ENCODE measurements at regions not wholly inside any gene's neighbourhood (a gene's known extent, or its start where the extent isn't known, plus 50 kb on each side); places are given as distances from the start of the nearest gene placed in this dataset.

DNA sequence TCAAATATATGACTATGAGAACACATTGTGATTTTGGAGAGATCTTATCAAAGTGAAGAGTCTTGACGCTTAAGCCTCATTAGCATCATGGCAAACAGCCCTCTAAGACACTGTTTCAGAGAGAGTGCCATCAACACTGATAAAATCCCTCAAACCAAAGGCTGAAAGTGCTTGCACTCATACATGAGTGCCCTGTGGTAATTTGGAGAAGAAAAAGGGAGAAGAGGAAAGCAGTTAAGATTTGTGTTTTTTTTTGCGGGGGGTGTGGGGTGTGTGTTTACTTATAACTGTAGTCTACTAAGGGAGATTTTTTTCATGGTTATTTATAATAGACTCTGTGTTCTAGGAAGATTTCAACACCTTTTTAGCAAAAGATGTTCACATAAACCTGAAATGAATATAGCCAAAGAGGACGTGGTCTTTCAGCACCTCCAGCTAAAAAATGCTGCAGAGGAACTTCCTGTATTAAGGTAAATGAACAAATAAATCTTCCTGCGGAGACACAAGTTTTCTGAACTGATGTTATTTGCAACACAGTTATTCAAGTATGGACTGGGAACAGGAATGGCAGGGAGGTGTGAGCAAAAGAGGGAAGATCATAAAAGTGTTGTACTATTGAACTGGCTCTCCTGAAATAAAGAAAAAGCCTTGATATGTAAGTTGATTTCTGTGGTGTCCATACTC, 81.9 kb upstream of the TGFBR2 start:
- POLR2A ChIA-PET, result no interaction called here
- BruUV-seq (replicated peaks), result no TSS peak
- in situ Hi-C loops (cut with HindIII; ENCODE audit: low pct_unique_long_range_greater_than_20kb, low sequenced_read_pairs), result no loop called here

GRCh38 chr3:30526031-30526430, 80.4 kb upstream of the TGFBR2 start:
- BruUV-seq (replicated peaks), result no TSS peak
- H3K9me3 ChIP-seq (ENCODE audit: control insufficient read depth, insufficient read depth, low read depth, low read length), result no peaks in the 10 kb centered on the region
- ATAC-seq (no peak), DNase-seq (ENCODE audit: low read depth, low spot score) (no peak)
- in situ Hi-C loops (cut with HindIII; ENCODE audit: low pct_unique_long_range_greater_than_20kb, low sequenced_read_pairs), result no loop called here
- H3K4me1 ChIP-seq (ENCODE audit: control insufficient read depth, insufficient read depth, low read length), result no peaks in the 10 kb centered on the region
- H3K27ac ChIP-seq (ENCODE audit: low read length), result no peak overlapping the region
- no peak overlapping the region for H3K4me3 ChIP-seq (ENCODE audit: low read depth in 2 of 2, low read length in 2 of 2)
- ChIA-PET POLR2A (no interaction called here), CTCF (no interaction called here)
- intact Hi-C loops (cut with micrococcal nuclease; ENCODE audit: unreplicated experiment), result no loop called here
- TF ChIP-seq POLR2AphosphoS5 (IDR thresholded peaks at IDR 0.05; ENCODE audit: low read depth, low read length) (no peak), SIN3A (IDR thresholded peaks at IDR 0.05; ENCODE audit: borderline replicate concordance, insufficient read depth, low read depth, low read length) (no peak), TCF7L2 (IDR thresholded peaks at IDR 0.05; ENCODE audit: low read depth, low read length) (no peak)
- TF ChIP-seq, protein P1, sequence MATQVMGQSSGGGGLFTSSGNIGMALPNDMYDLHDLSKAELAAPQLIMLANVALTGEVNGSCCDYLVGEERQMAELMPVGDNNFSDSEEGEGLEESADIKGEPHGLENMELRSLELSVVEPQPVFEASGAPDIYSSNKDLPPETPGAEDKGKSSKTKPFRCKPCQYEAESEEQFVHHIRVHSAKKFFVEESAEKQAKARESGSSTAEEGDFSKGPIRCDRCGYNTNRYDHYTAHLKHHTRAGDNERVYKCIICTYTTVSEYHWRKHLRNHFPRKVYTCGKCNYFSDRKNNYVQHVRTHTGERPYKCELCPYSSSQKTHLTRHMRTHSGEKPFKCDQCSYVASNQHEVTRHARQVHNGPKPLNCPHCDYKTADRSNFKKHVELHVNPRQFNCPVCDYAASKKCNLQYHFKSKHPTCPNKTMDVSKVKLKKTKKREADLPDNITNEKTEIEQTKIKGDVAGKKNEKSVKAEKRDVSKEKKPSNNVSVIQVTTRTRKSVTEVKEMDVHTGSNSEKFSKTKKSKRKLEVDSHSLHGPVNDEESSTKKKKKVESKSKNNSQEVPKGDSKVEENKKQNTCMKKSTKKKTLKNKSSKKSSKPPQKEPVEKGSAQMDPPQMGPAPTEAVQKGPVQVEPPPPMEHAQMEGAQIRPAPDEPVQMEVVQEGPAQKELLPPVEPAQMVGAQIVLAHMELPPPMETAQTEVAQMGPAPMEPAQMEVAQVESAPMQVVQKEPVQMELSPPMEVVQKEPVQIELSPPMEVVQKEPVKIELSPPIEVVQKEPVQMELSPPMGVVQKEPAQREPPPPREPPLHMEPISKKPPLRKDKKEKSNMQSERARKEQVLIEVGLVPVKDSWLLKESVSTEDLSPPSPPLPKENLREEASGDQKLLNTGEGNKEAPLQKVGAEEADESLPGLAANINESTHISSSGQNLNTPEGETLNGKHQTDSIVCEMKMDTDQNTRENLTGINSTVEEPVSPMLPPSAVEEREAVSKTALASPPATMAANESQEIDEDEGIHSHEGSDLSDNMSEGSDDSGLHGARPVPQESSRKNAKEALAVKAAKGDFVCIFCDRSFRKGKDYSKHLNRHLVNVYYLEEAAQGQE (IDR thresholded peaks at IDR 0.05; ENCODE audit: insufficient read depth in 1 of 2, low read depth in 2 of 2, low read length in 1 of 2), result no peak
- TF ChIP-seq, protein P2, sequence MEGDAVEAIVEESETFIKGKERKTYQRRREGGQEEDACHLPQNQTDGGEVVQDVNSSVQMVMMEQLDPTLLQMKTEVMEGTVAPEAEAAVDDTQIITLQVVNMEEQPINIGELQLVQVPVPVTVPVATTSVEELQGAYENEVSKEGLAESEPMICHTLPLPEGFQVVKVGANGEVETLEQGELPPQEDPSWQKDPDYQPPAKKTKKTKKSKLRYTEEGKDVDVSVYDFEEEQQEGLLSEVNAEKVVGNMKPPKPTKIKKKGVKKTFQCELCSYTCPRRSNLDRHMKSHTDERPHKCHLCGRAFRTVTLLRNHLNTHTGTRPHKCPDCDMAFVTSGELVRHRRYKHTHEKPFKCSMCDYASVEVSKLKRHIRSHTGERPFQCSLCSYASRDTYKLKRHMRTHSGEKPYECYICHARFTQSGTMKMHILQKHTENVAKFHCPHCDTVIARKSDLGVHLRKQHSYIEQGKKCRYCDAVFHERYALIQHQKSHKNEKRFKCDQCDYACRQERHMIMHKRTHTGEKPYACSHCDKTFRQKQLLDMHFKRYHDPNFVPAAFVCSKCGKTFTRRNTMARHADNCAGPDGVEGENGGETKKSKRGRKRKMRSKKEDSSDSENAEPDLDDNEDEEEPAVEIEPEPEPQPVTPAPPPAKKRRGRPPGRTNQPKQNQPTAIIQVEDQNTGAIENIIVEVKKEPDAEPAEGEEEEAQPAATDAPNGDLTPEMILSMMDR (IDR thresholded peaks at IDR 0.05), result no peak
- no peaks in the 10 kb centered on the region for H3K27me3 ChIP-seq (ENCODE audit: control insufficient read depth, insufficient read depth, low read length)
- no peaks in the 10 kb centered on the region for H3K36me3 ChIP-seq (ENCODE audit: control insufficient read depth, insufficient read depth, low read length)

More for the DNA sequence above, 81.9 kb upstream of the TGFBR2 start:
- no peak for DNase-seq (ENCODE audit: low read depth, low spot score)
- Histone ChIP-seq H3K9me3 (ENCODE audit: control insufficient read depth, insufficient read depth, low read depth, low read length) (no peaks in the 10 kb centered on the region), H3K36me3 (ENCODE audit: control insufficient read depth, insufficient read depth, low read length) (no peaks in the 10 kb centered on the region; the same call in 1 of the 2 replicates), H3K27me3 (ENCODE audit: control insufficient read depth, insufficient read depth, low read length) (no peaks in the 10 kb centered on the region), H3K27ac (ENCODE audit: low read length) (no peak overlapping the region), H3K4me3 (ENCODE audit: low read depth in 2 of 2, low read length in 2 of 2) (no peak overlapping the region), H3K4me1 (ENCODE audit: control insufficient read depth, insufficient read depth, low read length) (no peaks in the 10 kb centered on the region)
- ATAC-seq, result no peak
- TF ChIP-seq, protein P2 (IDR thresholded peaks at IDR 0.05), result no peak
- TF ChIP-seq SIN3A (IDR thresholded peaks at IDR 0.05; ENCODE audit: borderline replicate concordance, insufficient read depth, low read depth, low read length) (no peak), POLR2AphosphoS5 (IDR thresholded peaks at IDR 0.05; ENCODE audit: low read depth, low read length) (no peak)
- CTCF ChIA-PET, result no interaction called here
- intact Hi-C loops (cut with micrococcal nuclease; ENCODE audit: unreplicated experiment), result no loop called here

Measured in Panc1 (cell line).